ENCODE measurements at regions not wholly inside any gene's neighbourhood (a gene's known extent, or its start where the extent isn't known, plus 50 kb on each side); places are given as distances from the start of the nearest gene placed in this dataset.

GRCh38 chrX:114038358-114038757 is 545.5 kb upstream of the HTR2C start:
- Histone ChIP-seq H3K4me3 (ENCODE audit: low read length) (no peak overlapping the region), H3K36me3 (ENCODE audit: control insufficient read depth, insufficient read depth, low read length) (no peaks in the 10 kb centered on the region), H3K9me3 (ENCODE audit: control insufficient read depth, insufficient read depth, low read length) (no peaks in the 10 kb centered on the region), H3K4me1 (ENCODE audit: control insufficient read depth, insufficient read depth, low read length) (no peaks in the 10 kb centered on the region), H3K27ac (ENCODE audit: low read length) (no peak overlapping the region), H3K27me3 (ENCODE audit: control insufficient read depth, insufficient read depth, low read length) (no peaks in the 10 kb centered on the region)
- no peaks in the 10 kb centered on the region for H3K36me3 Mint-ChIP-seq
- WGBS (ENCODE audit: insufficient coverage), result 40% methylated on average over 1 of the region's 1 CpG
- TF ChIP-seq, protein P1, sequence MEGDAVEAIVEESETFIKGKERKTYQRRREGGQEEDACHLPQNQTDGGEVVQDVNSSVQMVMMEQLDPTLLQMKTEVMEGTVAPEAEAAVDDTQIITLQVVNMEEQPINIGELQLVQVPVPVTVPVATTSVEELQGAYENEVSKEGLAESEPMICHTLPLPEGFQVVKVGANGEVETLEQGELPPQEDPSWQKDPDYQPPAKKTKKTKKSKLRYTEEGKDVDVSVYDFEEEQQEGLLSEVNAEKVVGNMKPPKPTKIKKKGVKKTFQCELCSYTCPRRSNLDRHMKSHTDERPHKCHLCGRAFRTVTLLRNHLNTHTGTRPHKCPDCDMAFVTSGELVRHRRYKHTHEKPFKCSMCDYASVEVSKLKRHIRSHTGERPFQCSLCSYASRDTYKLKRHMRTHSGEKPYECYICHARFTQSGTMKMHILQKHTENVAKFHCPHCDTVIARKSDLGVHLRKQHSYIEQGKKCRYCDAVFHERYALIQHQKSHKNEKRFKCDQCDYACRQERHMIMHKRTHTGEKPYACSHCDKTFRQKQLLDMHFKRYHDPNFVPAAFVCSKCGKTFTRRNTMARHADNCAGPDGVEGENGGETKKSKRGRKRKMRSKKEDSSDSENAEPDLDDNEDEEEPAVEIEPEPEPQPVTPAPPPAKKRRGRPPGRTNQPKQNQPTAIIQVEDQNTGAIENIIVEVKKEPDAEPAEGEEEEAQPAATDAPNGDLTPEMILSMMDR (IDR thresholded peaks at IDR 0.05), result no peak
- DNase-seq (no peak), ATAC-seq (no peak)
- H3K4me1 Mint-ChIP-seq, result no peaks in the 10 kb centered on the region
- no peak overlapping the region for H3K4me3 Mint-ChIP-seq
- intact Hi-C loops (cut with micrococcal nuclease), result no loop called here
- H3K27me3 Mint-ChIP-seq (ENCODE audit: low read depth in 2 of 2), result no peaks in the 10 kb centered on the region
- H3K9me3 Mint-ChIP-seq, result peaks cover 0 to 3% of the 10 kb centered on the region in 2 donors
- no peak overlapping the region for H3K27ac Mint-ChIP-seq

- intact Hi-C loops (cut with micrococcal nuclease), result no loop called here
- peaks cover 0 to 3% of the 10 kb centered on the region in 2 donors for H3K9me3 Mint-ChIP-seq
- no peaks in the 10 kb centered on the region for H3K4me1 Mint-ChIP-seq
- Histone ChIP-seq H3K27ac (ENCODE audit: low read length) (no peak overlapping the region), H3K36me3 (ENCODE audit: control insufficient read depth, insufficient read depth, low read length) (no peaks in the 10 kb centered on the region), H3K4me3 (ENCODE audit: low read length) (no peak overlapping the region), H3K4me1 (ENCODE audit: control insufficient read depth, insufficient read depth, low read length) (no peaks in the 10 kb centered on the region), H3K9me3 (ENCODE audit: control insufficient read depth, insufficient read depth, low read length) (no peaks in the 10 kb centered on the region), H3K27me3 (ENCODE audit: control insufficient read depth, insufficient read depth, low read length) (no peaks in the 10 kb centered on the region)
- 100% methylated on average over 1 of the region's 2 CpGs for WGBS (ENCODE audit: insufficient coverage)
- no peak for DNase-seq
- no peak for ATAC-seq
- no peaks in the 10 kb centered on the region for H3K27me3 Mint-ChIP-seq (ENCODE audit: low read depth in 2 of 2)
- no peaks in the 10 kb centered on the region for H3K36me3 Mint-ChIP-seq
- H3K27ac Mint-ChIP-seq, result no peak overlapping the region
- H3K4me3 Mint-ChIP-seq, result no peak overlapping the region
- TF ChIP-seq, protein P1 (IDR thresholded peaks at IDR 0.05), result no peak
Measured at GRCh38 chrX:114037515-114037914, 546.4 kb upstream of the HTR2C start.

DNA sequence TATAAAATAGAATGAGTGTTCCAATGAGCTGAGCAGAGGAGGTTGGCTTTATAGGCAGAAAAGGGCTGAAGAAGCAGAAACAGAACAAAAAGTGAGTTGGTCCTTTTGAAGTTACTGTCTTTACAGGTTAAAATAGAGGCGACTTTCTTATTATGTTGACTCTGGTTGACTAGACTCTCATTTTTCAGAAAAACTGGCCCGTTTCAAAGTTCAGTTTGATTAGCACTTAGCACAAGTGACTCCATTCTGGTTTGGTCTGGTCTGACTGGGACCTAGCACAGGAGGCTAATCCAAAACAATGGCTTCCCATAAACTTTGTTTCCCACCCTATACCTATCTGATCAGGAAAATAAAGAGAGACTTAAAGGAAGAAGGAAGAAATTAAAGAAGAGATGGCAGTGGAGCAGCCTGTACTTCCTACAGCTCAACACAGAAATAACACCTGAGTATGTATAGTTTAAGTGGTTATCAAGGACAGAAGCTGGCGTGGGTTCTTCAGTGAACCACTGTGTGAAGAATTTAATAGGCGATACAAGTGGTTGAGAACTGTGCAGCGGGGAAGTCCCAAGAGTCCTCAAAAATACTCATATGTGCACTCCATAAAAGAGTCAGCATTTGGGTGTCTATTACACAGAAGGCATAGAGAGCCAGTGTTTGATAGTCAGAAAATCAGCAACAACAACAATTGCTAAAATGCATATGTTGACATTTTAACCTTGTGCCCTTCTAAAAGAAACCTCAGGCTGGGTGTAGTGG is 554.8 kb upstream of the HTR2C start:
- no peak overlapping the region for H3K4me3 ChIP-seq (ENCODE audit: low read length)
- no peaks in the 10 kb centered on the region for H3K36me3 Mint-ChIP-seq
- H3K27me3 ChIP-seq (ENCODE audit: control insufficient read depth, insufficient read depth, low read length), result no peaks in the 10 kb centered on the region
- H3K4me1 ChIP-seq (ENCODE audit: control insufficient read depth, insufficient read depth, low read length), result no peaks in the 10 kb centered on the region
- H3K27me3 Mint-ChIP-seq (ENCODE audit: low read depth in 2 of 2), result no peaks in the 10 kb centered on the region
- peaks cover 2 to 8% of the 10 kb centered on the region in 2 donors for H3K9me3 Mint-ChIP-seq
- TF ChIP-seq, protein P1 (IDR thresholded peaks at IDR 0.05), result no peak
- H3K4me1 Mint-ChIP-seq, result no peaks in the 10 kb centered on the region
- no peak overlapping the region for H3K27ac ChIP-seq (ENCODE audit: low read length)
- H3K4me3 Mint-ChIP-seq, result no peak overlapping the region
- ATAC-seq, result no peak
- no peak overlapping the region for H3K27ac Mint-ChIP-seq
- H3K9me3 ChIP-seq (ENCODE audit: control insufficient read depth, insufficient read depth, low read length), result no peaks in the 10 kb centered on the region
- DNase-seq, result no peak
- 85% methylated on average over 2 of the region's 5 CpGs for WGBS (ENCODE audit: insufficient coverage)
- intact Hi-C loops (cut with micrococcal nuclease), result no loop called here
- no peaks in the 10 kb centered on the region for H3K36me3 ChIP-seq (ENCODE audit: control insufficient read depth, insufficient read depth, low read length)

DNA sequence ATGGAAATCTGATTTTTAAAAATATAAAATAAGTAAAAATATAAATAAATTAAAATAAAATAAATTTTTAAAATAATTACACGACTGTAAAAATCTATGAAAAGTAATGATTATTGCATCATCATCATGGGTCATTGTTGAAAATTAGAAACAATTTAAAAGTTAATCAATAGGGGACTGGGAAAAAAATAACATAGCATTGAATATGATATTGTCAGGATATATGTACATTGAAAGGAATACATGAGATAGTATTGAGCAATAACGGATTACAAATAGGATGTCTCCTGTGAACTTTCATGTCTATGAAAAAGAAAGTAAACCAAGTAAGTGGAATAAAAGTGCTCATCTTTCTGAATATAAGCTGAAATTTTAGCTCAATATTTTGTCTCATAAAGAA is 566.8 kb upstream of the HTR2C start:
- peaks cover 0 to 2% of the 10 kb centered on the region in 2 donors for H3K9me3 Mint-ChIP-seq
- intact Hi-C loops (cut with micrococcal nuclease), result no loop called here
- TF ChIP-seq, protein P1 (IDR thresholded peaks at IDR 0.05), result no peak
- H3K27ac Mint-ChIP-seq, result no peak overlapping the region
- Histone ChIP-seq H3K9me3 (ENCODE audit: control insufficient read depth, insufficient read depth, low read length) (no peaks in the 10 kb centered on the region), H3K27me3 (ENCODE audit: control insufficient read depth, insufficient read depth, low read length) (no peaks in the 10 kb centered on the region), H3K4me1 (ENCODE audit: control insufficient read depth, insufficient read depth, low read length) (no peaks in the 10 kb centered on the region), H3K27ac (ENCODE audit: low read length) (no peak overlapping the region), H3K36me3 (ENCODE audit: control insufficient read depth, insufficient read depth, low read length) (no peaks in the 10 kb centered on the region), H3K4me3 (ENCODE audit: low read length) (no peak overlapping the region)
- WGBS (ENCODE audit: insufficient coverage), result no CpG with 5 or more reads among the region's 2 CpGs
- H3K4me1 Mint-ChIP-seq, result no peaks in the 10 kb centered on the region
- H3K36me3 Mint-ChIP-seq, result no peaks in the 10 kb centered on the region
- no peak overlapping the region for H3K4me3 Mint-ChIP-seq
- no peak for ATAC-seq
- no peaks in the 10 kb centered on the region for H3K27me3 Mint-ChIP-seq (ENCODE audit: low read depth in 2 of 2)
- DNase-seq, result no peak

Measured in natural killer cell (primary cell).